Brain pericyte (primary cell): ENCODE measurements at regions not wholly inside any gene's neighbourhood (a gene's known extent, or its start where the extent isn't known, plus 50 kb on each side); places are given as distances from the start of the nearest gene placed in this dataset.
"Not testable (repeated sequence)": the region's sequence is repeated elsewhere in the genome, so short reads cannot be mapped to it uniquely, and the experiment has no call there.

Experiments
- DNase-seq: peaks from one replicate; pipeline ENCODE4 v3.0.0-alpha.2; 2012; ENCODE audit warnings: low read depth, low spot score

DNA sequence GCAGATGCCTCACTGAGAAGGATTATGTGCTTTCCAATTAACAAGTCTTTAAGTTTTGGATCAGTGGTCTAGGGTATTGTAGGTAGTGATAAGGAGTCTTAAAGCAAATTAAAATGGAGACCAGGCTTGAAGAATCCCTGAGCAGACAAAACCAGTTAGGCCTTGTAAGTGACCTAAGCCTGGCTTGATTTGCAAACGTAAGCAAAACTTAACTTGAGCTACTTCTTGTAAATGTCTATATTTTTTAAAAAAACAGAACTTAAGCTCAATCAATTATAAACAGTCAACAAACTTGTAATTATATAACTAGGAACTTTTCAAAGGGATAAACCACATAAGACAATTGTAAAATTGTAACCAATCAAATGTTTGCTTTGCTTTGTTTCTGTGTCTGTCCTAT, 72.7 kb upstream of the NALF2 start:
- no peak for DNase-seq

GRCh38 chrX:69430785-69431184, 73.3 kb upstream of the NALF2 start:
- DNase-seq: no peak

DNA sequence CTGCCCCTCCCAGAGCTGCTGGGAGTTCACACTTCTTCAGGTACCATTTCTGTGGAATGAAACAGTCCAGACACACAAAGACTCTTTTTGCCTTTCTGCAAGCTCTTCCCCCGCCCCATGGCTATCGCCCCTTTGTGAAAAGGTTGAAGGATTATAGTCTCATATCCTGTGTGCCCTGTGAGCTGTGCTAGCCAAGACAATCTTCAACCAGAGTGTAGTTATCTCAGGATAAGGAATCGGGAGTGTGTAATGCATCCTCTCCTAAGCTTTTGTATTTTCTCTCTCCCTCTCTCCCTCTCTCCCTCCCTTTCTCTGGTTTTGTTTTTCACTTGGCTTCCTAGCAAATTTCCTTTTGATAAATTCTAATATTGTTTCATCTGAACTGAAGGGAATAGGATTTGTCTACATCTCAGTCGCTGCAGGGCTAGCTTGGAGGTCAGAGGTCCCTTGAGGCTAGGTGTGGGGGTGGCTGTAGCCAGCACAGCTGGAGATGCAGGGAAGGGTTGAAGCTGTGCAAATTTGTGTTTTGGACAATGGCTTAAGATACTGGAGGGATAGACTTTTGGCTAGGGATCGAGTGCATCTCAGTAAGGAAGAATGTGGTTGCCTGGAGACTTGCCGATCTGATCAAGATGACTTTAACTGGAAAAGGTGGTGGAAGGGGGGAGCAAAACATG, 74.6 kb upstream of the NALF2 start:
- no peak for DNase-seq

DNA sequence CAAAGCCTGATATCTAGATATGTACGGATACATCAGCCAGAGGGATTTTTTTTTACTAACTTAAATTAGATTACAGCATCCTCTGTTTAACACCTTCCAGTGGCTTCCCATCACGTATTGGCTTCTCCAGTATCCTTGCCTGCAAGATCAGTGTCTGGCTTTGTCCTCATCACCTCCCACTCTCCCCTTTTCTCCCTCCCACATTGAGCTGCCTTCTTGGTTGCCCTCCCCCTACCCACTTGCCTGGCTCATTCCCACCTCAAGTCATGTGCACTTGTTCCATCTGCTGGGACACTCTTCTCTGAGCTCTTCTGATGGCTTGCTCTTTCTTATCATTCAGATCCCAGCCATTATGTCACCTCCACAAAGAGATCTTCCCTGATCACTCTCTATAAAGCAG, 75.9 kb upstream of the NALF2 start:
- DNase-seq: no peak

GRCh38 chrX:69424910-69425309, 79.2 kb upstream of the NALF2 start:
- no peak for DNase-seq

DNA sequence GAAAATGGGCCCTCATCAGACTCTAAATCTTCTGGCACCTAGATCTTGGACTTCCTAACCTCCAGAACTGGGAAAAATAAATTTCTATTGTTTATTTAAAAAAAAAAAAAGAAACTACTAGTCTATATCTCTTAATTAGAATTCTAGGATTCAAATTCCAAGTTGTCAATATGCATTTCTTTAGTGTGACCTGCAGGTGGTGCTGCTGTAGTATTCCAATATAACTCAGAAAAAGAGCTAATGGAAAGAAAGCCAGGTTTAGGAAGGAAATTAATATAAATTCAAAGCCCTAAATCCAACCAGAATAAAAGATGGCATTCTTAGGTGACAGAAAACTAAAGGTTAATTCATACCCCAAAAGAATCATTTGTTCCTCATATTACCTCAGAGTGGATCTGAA, 80.0 kb upstream of the NALF2 start:
- no peak for DNase-seq

DNA sequence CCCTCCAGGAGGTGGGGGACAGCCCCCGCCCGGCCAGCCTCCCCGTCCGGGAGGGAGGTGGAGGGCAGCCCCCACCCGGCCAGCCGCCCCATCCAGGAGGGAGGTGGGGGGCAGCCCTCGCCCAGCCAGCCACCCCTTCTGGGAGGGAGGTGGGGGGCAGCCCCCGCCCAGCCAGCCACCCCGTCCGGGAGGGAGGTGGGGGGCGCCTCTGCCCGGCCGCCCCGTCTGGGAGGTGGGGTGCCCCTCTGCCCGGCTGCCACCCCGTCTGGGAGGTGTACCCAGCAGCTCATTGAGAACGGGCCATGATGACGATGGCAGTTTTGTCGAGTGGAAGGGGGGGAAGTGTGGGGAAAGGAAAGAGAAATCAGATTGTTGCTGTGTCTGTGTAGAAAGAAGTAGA, 81.9 kb upstream of the NALF2 start:
- DNase-seq: not testable (repeated sequence)

- DNase-seq: no peak
These were observed 88.4 kb upstream of the NALF2 start for GRCh38 chrX:69415698-69416097.

DNA sequence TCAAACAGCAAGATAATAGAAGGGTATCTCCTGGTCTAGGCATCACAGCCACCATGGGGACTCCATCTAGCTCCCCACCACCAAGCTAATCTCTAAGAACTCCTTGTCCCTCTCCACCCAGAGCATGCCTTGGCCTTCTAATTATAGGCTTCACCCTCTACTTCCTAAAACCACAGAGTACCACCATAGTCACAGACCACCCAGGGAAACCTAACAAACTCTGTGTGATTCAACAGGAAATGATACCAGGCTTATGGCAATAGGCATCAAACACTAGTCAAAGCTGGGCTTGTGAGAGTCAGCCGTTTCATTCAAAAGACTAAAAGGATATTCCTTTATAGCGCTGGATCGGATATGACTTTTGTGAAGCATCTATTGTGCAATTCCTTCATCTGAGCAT, 91.5 kb upstream of the NALF2 start:
- no peak for DNase-seq

- no peak for DNase-seq
These were observed 105.2 kb upstream of the NALF2 start for GRCh38 chrX:69398881-69399280.

GRCh38 chrX:69396916-69397315, 107.2 kb upstream of the NALF2 start:
- DNase-seq: no peak

- DNase-seq: no peak
These were observed 108.8 kb upstream of the NALF2 start for GRCh38 chrX:69395306-69395705.

DNA sequence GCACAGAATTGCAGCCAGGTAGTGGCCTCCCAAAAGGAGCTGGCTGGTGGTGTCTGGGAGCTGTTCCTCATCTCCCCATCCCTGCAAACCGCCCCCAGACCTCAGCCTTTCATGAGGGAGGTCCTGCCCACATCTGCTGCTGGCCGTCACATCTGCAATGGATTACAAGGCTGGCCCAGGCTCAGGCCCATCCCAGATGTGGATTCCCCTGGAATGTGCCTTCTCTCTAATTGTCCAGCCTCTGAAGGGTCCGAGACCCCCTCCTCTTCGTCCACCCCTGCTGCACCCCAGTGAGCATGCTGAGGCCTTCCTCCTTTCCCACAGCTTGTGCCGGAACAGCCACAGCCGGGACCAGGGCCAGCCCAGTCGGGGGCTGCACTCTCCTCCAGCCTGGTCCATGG, 115.0 kb upstream of the NALF2 start:
- DNase-seq: no peak

DNA sequence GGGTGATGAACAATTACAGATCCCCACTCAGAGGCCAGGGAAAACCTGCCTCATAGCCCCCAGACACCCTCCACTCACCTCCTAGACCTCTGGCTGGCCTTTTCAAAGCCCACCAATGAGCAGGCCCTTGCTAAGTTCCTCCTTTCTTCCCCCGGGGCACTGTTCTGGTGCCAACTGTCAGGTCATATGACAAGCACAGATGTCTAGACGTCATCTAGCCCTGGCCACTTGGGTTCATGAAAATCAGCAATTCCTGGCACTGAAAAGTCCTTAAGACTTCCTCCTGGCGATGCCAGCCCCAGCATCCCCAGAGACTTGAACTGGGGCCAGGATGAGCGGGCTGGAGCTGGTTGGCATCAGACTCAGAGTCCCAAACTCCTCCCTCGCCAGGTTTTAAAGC, 115.6 kb upstream of the NALF2 start:
- DNase-seq: no peak

GRCh38 chrX:69387567-69388487, 116.3 kb upstream of the NALF2 start:
- DNase-seq: no peak

- DNase-seq: no peak
These were observed 117.4 kb upstream of the NALF2 start for GRCh38 chrX:69386681-69387080.

- no peak for DNase-seq
These were observed 124.7 kb upstream of the NALF2 start for GRCh38 chrX:69379412-69379811.

DNA sequence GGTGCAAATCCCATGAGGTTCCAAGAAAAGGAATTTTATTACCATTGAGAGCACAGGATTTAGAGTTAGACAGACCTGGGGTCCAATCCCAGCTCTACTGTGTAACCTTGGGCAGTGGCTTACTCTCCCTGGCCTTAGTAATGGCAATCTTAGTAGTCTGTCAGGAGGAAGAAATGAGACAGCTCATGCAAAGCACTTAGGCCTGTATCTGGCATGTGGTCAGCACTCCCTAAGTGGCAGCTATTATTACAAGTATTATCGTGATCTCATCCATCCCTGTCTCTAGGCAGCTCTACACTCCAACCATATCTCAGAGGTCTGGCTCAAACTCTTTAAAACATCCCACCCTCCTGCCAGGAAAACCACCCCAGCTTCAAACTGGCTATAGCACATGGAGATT, 129.6 kb upstream of the NALF2 start:
- no peak for DNase-seq

GRCh38 chrX:69372435-69372834, 131.7 kb upstream of the NALF2 start:
- no peak for DNase-seq

GRCh38 chrX:69371159-69371558, 133.0 kb upstream of the NALF2 start:
- no peak for DNase-seq

- no peak for DNase-seq
These were observed 134.1 kb upstream of the NALF2 start for GRCh38 chrX:69369999-69370398.

DNA sequence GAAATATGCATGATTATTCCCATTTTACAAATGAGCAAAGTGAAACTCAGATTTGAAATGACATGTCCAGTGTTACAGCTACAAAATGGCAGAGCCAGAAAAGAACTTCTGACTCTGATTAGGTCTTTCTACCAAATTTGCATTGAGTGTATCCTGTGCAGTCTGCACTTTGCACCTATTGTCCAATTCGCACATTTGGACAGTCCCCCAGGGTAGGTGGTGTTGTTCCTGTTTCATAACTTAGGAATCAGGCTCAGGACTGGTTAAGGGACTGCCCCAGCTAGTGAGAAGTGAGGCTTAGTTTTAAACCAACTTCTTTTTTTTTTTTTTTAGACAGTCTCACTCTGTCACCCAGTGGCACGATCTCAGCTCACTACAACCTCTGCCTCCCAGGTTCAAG, 137.9 kb upstream of the NALF2 start:
- no peak for DNase-seq

DNA sequence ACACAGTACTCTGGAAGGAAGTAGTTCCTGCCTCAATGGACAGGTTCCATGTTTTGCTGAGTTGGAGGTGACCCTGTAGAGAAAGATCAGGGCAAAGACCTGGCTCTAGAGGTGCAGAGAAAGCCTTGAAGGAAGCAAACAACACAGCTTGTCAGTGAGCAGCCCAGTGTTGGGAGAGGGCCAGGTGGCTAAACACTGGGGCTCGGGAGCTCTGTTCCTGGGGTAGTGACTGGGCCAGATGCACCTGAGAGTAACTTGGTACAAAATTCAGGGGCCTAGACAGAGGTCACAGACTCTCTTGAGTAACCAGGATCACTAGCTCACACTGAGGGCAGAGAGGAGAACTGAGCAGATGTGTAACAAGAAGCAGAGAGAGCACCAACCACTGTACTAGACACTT, 138.4 kb upstream of the NALF2 start:
- no peak for DNase-seq
